Activated CD8-positive, alpha-beta memory T cell treated with anti-CD3 and anti-CD28 coated beads for 36 hours (primary cell): ENCODE measurements at regions not wholly inside any gene's neighbourhood (a gene's known extent, or its start where the extent isn't known, plus 50 kb on each side); places are given as distances from the start of the nearest gene placed in this dataset.
"Not testable (repeated sequence)": the region's sequence is repeated elsewhere in the genome, so short reads cannot be mapped to it uniquely, and the experiment has no call there.

Source experiments
- CTCF ChIA-PET: fragments of 350-600 bp; sonication (Branson Sonifier 250); formaldehyde crosslinking; loops from one replicate; lab custom pipeline; 2021; ENCODE audit warnings: antibody characterized with exemption; lab: Charles Lee
- POLR2A ChIA-PET: fragments of 350-600 bp; sonication (Branson Sonifier 250); formaldehyde crosslinking; loops from one replicate; lab custom pipeline; 2021; ENCODE audit warnings: antibody characterized with exemption; lab: Charles Lee

DNA sequence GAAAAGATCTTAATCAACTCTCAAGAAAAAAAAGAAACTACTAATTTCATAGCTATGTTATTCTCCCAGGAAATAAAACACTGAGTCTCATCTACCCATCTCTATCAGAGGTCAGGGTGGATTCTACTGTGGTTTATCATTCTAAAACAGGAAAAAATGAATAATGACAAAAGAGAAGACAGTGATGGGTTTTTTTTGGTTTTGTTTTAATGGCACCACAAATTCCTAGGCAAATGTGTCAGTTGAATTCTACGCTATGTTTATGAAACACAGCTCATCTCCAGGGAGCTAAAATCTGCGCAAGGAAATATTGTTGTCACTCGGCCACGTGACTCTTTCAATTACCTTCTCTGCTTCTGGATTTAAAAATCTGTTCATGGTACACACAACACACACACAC is 393.4 kb upstream of the SORCS1 start:
- POLR2A ChIA-PET, result no interaction called here
- CTCF ChIA-PET, result no interaction called here

DNA sequence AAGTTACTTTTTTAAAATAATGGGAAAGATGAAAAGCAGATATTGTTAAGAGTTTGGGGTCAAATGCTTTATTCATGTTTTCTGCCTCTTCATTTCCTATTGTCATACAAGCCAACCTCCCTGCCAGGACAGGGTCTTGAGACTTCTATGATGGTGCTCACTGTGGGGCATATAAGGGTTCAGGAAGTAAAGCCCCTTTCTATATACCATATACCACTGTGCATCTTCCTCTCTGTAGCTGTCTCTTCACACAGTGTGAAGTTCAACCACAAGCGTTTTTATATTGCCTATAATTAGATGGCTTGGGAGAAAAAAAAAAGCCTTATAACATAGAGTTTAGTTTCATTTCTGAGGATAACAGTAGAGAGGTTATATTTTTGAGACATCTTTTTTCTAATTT is 389.8 kb upstream of the SORCS1 start:
- CTCF ChIA-PET, result no interaction called here
- POLR2A ChIA-PET, result no interaction called here

DNA sequence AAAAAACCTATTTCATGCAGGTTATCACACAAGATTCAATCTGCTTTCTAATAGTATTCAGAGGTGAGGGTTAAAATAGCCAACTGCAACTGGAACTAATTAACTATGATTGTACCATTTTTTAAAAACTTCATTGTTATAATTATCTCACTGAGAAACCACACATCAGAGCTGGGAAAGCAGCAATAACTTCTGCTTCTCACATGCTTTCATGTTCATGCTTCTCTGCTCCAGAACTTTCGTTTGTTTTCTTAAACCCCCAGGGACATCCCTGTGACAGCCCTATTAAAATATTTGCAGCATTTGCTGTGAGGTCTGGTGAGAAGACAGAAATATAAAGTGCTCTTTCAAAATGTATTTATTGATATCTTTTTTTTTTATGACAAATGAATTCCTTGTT is 389.0 kb upstream of the SORCS1 start:
- ChIA-PET CTCF (no interaction called here), POLR2A (no interaction called here)

DNA sequence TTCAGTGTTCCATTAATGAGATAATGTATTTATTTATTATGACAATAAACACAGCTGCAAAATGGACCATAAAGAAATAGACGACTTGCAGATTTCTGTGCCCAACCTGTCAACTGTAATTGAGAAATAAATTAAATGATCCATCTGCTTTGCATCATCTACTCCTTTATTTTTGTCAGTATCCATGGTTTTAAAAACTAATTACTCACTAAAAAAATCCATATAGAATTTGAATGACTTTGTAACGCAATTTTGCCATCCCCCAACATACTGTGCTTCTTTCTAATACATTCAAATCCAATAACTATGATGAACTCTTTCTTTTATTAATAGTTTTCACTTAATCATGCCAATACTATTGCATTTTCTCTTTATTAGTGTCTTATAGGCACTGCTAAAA is 388.5 kb upstream of the SORCS1 start:
- POLR2A ChIA-PET, result no interaction called here
- CTCF ChIA-PET, result no interaction called here

DNA sequence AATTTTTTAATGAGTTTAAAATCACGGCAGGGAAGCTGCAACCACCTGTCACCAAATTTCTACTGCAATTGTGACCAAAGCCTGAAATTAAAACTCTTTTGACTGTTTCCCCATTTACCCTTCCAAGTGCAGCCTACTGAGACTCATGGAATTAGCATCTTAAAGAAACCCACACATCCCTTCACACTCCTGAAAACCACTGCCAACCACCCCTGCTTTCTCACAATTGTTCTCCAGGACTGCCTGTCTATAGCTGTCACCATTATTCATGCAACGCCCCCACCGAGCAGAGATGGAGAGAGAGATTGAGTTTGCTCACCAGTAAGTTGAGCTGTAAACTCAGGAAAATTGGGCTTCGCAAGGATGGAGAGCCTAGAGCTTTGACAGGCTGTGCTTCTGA is 383.8 kb upstream of the SORCS1 start:
- ChIA-PET POLR2A (no interaction called here), CTCF (no interaction called here)

DNA sequence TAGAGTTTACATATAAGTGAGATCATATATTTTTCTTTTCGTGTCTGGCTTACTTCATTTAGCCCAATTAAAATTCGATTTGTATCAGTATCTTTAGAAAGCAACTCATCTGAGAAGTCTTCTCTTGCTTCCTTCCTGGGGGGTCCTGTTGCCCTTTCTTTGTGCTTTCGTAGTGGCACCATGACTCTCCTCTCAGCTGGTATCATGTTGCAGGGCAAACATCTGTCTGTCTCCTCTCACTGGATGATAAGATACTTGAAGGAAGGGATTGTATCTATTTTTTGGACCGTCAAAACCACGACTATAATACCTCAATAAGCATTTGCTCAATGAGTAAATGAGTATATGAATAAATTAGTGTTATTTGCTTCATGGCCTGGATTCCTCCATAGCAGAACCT is 382.5 kb upstream of the SORCS1 start:
- CTCF ChIA-PET, result no interaction called here
- POLR2A ChIA-PET, result no interaction called here

DNA sequence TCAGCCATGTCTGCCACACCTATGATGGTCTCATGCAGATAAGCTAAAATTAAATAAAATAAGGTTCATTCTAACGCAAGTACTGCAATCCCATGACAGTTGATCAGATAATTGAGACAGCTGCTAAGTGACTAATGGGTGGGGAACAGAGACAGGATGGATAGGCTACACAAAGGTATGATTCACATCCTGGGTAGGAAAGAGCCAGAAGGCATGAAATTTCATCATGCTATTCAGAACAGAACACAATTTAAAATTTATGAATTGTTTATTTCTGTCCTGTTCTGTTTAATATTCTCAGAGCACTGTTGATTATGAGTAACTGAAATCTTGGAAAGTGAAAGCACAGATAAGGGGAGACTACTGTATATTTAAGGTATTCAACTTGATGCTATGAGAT is 381.8 kb upstream of the SORCS1 start:
- CTCF ChIA-PET, result no interaction called here
- POLR2A ChIA-PET, result no interaction called here

DNA sequence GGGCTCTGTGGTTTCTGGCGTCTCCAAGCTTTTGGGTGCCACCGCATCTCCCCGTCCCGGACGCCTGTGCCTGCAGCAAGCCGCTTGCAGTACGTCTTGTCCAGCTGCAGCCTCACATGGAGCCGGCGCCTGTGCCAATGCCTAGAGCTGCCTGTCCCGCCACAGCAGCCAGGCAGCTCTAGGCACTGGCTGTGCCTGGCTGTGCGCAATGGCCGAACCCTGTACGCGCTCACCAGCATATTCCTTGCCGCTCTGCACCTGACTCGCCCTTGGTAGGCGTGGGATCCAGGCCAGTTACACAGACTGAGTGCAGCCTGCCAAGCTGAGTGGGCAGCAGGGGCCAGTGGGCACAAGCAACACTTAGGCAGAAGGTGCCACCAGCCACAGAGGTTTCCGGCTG is 381.2 kb upstream of the SORCS1 start:
- POLR2A ChIA-PET, result no interaction called here
- CTCF ChIA-PET, result no interaction called here

DNA sequence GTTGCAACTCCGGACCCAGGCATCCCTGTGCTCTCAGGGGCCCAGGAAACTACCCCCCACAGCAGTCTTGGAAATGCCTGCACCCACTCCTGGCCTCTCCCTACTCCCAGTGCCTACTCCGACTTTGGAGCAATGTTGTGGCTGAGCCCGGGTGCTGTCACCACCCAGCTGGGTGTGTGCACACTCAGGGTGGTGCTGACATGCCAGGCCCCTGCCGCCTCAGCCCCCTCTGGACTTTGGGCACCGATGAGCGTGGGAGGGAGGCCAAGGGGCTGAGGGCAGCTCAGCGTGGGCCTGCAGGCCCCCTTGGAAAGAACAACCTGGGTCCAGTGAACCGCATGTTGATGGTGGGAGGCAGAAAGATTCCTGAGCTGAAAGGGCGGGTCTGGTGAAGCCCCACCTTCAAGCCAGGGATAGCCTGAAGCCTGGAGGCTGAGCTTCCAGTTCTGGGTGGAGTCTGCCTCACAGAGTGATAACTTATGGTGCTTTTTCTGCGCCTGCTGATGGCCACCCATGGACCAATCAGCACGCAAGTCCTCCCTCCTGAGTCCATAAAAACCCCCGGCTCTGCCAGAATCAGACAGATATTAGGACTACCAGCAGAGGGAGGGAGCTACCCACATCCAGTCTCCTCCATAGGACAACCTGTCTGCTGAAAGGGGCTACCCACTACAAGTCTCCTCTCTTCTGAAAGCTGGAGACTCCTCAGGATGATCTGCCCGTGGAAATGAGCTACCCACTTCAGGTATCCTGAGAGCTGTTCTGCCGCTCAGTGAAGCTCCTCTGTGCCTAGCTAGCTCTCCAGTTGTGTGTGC is 380.4 kb upstream of the SORCS1 start:
- POLR2A ChIA-PET, result no interaction called here

DNA sequence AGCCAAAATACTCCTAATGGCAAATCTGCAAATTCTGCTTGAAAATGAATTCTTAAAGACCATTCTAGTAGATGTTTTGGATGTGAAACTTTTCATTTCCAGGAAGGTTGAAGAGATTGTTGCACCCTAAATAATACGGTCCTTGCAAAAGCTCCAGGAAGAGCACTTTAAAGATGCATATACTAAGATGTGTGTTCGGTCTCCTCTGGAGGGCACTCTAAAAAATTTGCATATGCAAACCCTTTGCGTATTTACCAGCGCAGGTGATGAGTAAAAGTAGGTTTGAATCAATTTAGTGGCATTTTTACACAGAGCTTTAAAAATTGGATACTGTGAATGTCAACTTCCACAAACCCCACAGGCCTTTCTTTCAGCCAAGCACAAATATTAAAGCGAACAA is 378.1 kb upstream of the SORCS1 start:
- POLR2A ChIA-PET, result no interaction called here
- CTCF ChIA-PET, result no interaction called here

More for the DNA sequence above, 380.4 kb upstream of the SORCS1 start:
- CTCF ChIA-PET, result no interaction called here

DNA sequence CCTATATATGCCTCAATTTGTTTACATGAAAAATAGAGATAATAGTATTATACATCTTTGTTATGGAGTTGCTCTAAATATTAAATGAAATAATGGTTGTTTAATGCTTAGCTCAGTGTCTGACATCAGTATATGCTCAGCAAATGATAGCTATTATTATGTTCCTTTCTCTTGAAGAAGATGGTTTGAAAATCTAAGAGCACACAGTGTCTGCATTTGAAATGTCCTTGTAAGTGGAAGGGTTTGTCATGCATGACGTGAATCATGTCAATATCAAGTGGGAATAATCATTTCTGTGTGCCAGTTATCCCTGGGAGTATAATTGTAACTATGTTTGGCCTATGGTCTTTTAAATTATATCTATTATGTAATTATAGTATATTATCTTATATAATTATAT is 377.5 kb upstream of the SORCS1 start:
- ChIA-PET POLR2A (no interaction called here), CTCF (no interaction called here)

DNA sequence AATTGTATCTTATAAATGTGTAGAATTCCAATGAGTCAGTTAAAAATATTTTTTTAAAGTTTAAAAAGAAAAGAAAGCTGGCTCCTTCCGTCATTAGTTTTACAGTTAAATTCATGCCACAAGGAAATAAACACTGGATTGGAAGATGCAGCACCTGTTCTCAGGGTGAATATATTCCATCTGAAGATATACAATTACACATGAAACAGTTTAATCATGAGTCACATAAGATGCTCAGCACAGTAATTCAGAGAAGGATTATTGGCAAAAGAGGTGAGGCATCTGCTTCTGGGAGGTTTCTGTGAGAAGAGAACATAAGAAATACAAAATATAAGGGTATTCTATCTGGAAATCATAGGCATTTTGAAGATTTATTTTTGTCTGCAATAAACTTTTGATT is 376.5 kb upstream of the SORCS1 start:
- CTCF ChIA-PET, result no interaction called here
- POLR2A ChIA-PET, result no interaction called here

DNA sequence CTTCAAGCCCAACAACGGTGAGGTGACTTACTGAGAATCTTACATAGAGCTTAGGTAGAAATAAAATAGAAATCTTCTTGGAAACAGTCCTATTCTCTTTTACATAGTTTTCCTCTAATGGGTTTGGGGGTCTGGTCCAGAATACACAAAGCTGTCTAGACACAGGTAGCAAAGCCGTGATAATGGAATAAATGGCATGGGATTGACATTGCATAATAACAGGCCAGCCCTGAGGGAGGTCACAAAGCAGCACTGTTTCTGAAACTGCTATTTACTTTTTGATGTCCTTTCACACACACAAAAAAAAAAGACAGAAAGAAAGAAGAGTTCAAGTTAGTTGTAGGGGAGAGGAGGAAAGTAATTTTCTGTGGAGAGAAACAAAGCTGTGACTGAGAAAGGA is 364.8 kb upstream of the SORCS1 start:
- CTCF ChIA-PET, result no interaction called here
- POLR2A ChIA-PET, result no interaction called here

DNA sequence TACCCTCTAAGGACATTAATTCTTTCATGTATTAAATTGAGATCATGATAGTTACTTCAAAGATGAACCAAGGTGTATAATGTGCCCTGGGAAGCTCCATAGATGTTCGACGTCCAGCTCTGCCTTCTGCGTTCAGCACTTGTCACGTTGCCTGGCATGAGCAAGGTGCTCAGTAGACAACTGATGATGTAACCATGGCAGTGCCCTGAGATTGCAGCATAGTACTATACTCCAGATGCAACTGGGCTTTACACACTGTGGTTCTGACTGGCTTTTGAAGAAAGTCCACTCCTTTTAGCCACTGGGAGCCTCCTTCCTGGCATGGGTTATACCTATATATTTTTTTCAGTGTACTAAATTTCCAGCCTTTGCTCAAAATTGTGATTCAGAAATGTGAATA is 355.8 kb upstream of the SORCS1 start:
- CTCF ChIA-PET, result no interaction called here
- POLR2A ChIA-PET, result no interaction called here

DNA sequence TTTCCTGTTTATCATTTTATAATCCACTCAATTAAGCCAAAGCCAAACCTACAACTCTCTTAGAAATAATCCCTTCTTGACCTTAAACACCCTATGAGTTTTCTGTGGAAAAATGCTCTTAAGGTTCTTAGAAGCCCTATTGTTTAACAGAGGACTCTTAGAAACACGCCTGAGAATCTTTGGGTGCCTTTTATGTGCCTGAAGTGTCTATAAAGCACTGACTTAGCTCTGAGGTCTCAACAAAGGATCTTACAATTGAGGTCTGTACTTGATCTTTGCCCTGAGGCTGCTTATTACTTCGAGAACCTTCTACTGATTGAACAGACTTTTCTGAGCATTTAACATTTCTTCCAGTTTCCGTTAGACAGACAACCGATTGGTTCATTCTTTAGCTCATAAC is 353.3 kb upstream of the SORCS1 start:
- ChIA-PET POLR2A (no interaction called here), CTCF (no interaction called here)

DNA sequence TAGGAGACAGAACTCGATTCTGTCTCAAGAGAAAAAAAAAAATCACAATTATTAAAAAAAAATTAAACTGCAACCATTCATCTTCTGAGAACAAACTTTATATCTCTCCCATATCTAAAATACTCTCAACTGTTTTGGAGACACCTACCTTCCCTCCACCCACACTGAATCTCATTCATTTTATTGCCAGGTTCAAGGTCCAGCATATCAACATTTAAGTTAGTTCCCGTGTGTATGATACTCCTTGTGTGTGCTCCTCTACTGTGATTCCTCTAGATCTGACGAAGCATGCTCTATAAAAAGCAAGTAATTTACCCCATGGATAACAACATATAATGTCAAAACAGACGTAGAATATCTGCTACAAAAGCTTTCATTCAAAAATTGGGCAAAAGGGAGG is 351.8 kb upstream of the SORCS1 start:
- POLR2A ChIA-PET, result no interaction called here

DNA sequence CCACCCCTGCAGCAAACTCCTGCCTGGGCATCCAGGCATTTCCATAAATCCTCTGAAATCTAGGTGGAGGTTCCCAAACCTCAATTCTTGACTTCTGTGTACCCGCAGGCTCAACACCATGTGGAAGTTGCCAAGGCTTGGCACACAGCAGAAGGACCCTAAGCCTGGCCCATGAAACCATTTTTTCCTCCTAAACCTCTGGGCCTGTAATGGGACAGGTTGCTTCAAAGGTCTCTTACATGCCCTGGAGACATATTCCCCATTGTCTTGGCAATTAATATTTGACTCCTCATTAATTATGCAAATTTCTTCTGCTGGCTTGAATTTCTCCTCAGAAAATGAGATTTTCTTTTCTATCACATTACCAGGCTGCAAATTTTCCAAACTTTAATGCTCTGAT is 339.5 kb upstream of the SORCS1 start:
- CTCF ChIA-PET, POLR2A ChIA-PET: not testable (repeated sequence)

More for the DNA sequence above, 351.8 kb upstream of the SORCS1 start:
- CTCF ChIA-PET, result no interaction called here

DNA sequence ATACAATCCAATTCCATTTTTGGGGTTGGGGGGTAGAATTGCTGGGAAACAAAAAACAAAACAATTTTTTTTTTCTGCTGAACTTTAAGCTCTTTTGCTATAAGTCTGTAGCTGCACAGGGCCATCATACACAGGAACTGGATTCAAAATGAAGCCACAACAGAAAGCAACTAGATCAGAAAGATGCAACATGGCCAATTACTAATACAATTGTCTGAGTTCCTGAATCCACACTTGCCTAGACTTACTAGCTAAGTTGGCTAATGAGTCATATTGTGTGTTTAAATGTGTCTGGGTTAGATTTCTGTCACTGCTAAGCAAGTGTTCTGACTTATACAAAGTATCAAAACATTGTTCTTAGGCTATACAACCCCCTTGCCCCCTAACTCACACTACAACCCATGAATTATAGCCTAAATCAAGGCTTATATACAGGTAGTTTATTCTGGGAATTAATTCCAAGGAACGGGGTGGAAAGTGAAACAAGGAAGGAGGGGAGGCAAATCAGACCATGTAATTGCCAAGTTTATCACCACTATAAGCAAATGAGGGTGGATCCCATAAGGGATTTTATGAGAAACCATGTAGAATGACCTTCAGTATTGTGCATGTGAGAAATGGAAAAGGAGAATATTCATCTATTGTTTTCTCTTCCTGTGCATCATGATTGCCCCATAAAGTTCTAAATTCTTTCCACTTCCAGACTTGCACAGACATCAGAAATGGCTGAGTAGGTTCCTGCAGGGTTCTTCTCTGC is 337.9 kb upstream of the SORCS1 start:
- CTCF ChIA-PET, result no interaction called here

DNA sequence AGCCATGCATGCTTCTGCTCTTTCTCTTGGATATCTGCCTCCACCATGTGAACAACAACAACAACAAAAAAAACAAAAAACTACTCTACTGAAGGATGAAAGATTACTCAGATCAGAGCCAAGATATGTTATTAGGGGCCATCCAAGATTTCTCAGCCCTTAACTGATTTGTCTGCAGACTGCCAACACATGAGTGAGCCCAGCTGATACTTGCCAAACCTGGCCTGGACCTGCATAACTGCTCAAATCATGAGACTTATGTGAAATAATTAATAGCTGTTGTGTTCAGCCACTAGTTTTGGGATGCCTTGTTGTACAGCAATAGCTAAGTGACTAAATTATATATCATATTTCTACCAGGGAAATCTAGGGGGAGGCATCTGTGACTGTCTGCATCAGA is 334.5 kb upstream of the SORCS1 start:
- ChIA-PET CTCF (no interaction called here), POLR2A (no interaction called here)

More for the DNA sequence above, 337.9 kb upstream of the SORCS1 start:
- POLR2A ChIA-PET, result no interaction called here

DNA sequence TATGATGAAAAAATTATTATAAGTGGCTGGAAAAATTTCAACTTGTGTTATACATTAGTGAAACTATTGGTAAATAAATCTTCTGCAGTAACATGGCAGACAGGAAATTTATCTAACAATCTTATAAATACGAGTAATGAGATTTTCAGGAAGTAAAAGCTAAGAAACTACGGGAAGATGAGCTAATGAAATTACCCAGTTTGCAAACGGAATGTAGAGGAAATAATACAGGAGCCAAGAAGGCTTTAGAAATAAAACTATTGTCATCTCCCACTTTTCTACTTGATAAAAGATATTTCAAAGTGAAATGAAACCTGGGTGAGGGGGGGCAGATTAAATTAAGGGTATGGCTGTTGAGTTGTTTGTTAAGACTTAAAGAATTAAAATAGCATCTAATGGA is 332.5 kb upstream of the SORCS1 start:
- ChIA-PET CTCF (no interaction called here), POLR2A (no interaction called here)

DNA sequence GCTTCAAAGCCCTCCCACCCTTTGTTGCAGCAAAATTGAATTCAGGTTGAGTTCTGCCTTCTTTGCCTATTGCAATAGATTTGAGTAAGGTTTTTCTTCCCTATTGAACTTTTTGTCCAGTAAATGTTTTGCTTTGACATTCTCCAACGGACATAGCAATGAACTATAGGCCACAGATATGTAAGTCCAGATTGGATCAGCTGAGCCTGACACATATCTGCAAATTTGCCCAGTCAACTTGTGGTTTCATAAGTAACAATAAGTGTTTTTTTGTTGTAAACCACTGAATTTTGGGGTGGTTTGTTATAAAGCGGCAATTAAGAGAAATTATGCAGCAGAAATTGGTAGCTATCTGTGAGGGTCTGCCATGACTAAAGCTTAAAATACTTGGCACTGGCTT is 332.1 kb upstream of the SORCS1 start:
- CTCF ChIA-PET, result no interaction called here
- POLR2A ChIA-PET, result no interaction called here
